Ovary (tissue), 3 donors: ENCODE measurements at regions not wholly inside any gene's neighbourhood (a gene's known extent, or its start where the extent isn't known, plus 50 kb on each side); places are given as distances from the start of the nearest gene placed in this dataset.

ENCODE experiments used
- POLR2A ChIP-seq: fragments of 450-650 bp; IDR thresholded peaks from one replicate; pipeline ENCODE4 v1.6.1; 2017; ENCODE audit warnings: antibody characterized with exemption, mild to moderate bottlenecking, moderate library complexity
- TF ChIP-seq, protein P1 (sequence below), 3 donors: fragments of 450-650 bp in 2 of 3; fragments of 200-600 bp in 1 of 3; IDR thresholded peaks; one replicate each; pipeline versions ENCODE4 v1.5.1 to v1.8.0; 2016 to 2022; ENCODE audit warnings: antibody characterized with exemption in 3 of 3, mild to moderate bottlenecking in 1 of 3
- donor health status: DM: no; HTN: no; CAD: no.

DNA sequence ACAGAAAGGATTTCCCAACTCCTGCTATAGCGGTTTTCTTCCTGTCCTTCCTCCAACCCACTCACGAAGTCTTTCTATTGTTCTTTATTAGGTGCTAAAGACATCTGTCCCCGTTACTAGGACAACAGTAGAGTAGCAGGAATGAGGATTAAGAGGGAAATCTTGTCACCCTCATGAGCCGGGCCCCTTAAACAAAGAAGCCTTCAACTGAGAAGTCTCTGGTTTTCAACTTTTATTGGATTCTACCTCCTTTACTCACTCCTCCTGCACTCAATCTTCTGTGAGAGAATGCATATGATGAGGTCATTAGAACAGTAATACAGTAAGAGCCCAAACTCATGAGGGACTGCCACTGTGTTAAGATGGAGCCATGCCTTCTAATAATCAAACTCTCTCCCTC is 206.3 kb downstream of the OMA1 start:
- TF ChIP-seq, protein P1, sequence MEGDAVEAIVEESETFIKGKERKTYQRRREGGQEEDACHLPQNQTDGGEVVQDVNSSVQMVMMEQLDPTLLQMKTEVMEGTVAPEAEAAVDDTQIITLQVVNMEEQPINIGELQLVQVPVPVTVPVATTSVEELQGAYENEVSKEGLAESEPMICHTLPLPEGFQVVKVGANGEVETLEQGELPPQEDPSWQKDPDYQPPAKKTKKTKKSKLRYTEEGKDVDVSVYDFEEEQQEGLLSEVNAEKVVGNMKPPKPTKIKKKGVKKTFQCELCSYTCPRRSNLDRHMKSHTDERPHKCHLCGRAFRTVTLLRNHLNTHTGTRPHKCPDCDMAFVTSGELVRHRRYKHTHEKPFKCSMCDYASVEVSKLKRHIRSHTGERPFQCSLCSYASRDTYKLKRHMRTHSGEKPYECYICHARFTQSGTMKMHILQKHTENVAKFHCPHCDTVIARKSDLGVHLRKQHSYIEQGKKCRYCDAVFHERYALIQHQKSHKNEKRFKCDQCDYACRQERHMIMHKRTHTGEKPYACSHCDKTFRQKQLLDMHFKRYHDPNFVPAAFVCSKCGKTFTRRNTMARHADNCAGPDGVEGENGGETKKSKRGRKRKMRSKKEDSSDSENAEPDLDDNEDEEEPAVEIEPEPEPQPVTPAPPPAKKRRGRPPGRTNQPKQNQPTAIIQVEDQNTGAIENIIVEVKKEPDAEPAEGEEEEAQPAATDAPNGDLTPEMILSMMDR (IDR thresholded peaks at IDR 0.05): no peak
- TF ChIP-seq POLR2A: no peak
